GM23338 (cell line): ENCODE measurements at regions not wholly inside any gene's neighbourhood (a gene's known extent, or its start where the extent isn't known, plus 50 kb on each side); places are given as distances from the start of the nearest gene placed in this dataset.

Source experiments
- ATAC-seq: fragments of 200-7000 bp; cut with Tn5 transposase; 3 replicates; pipeline ENCODE4 v1.9.1; 2020
- DNase-seq: peaks from one replicate; pipeline ENCODE4 v3.0.0-alpha.2; 2015; ENCODE audit warnings: low spot score
- H2AFZ ChIP-seq: fragments of 200-600 bp; sonication (generic); 2 replicates; pipeline ENCODE4 v1.8.0; 2016; ENCODE audit warnings: antibody characterized with exemption, mild to moderate bottlenecking, moderate library complexity
- H3F3A ChIP-seq: fragments of 200-600 bp; sonication (generic); replicated peaks from 2 replicates; pipeline ENCODE4 v1.8.0; 2017; ENCODE audit warnings: antibody characterized with exemption, mixed run types, low read depth
- H3K27ac ChIP-seq: fragments of 200-600 bp; sonication (generic); 2 replicates; pipeline ENCODE4 v1.6.1; 2016; ENCODE audit warnings: low read depth
- H3K27me3 ChIP-seq: fragments of 200-600 bp; sonication (generic); 2 replicates; pipeline ENCODE4 v1.8.0; 2016; ENCODE audit warnings: mild to moderate bottlenecking, mixed run types, moderate library complexity; ENCODE audit not compliant: insufficient read depth
- H3K36me3 ChIP-seq: fragments of 200-600 bp; sonication (generic); 2 replicates; pipeline ENCODE4 v1.8.0; 2016; ENCODE audit warnings: mild to moderate bottlenecking; ENCODE audit not compliant: insufficient read depth
- H3K4me1 ChIP-seq: fragments of 200-600 bp; sonication (generic); 2 replicates; pipeline ENCODE4 v1.8.0; 2016; ENCODE audit warnings: mild to moderate bottlenecking, moderate library complexity; ENCODE audit not compliant: insufficient read depth
- H3K4me2 ChIP-seq: fragments of 200-600 bp; sonication (generic); 2 replicates; pipeline ENCODE4 v1.7.1; 2017; ENCODE audit warnings: mixed run types
- H3K4me3 ChIP-seq: fragments of 200-600 bp; sonication (generic); 2 replicates; pipeline ENCODE4 v1.6.1; 2016; ENCODE audit warnings: mixed run types
- H3K79me2 ChIP-seq: fragments of 200-600 bp; sonication (generic); replicated peaks from 2 replicates; pipeline ENCODE4 v1.8.0; 2017; ENCODE audit warnings: mild to moderate bottlenecking; ENCODE audit not compliant: insufficient read depth
- H3K9me2 ChIP-seq: fragments of 200-600 bp; sonication (generic); 2 replicates; pipeline ENCODE4 v1.8.0; 2017; ENCODE audit not compliant: insufficient read depth
- H4K20me1 ChIP-seq: fragments of 200-600 bp; sonication (generic); replicated peaks from 2 replicates; pipeline ENCODE4 v1.8.0; 2017; ENCODE audit warnings: mild to moderate bottlenecking; ENCODE audit not compliant: insufficient read depth
- H3K27ac Mint-ChIP-seq: 2 replicates; pipeline ENCODE4 v1.8.0; 2020; ENCODE audit warnings: inconsistent platforms, mild to moderate bottlenecking, moderate library complexity, mixed read lengths
- H3K27me3 Mint-ChIP-seq: 3 replicates; pipeline ENCODE4 v1.8.0; 2022; ENCODE audit warnings: low read depth, mild to moderate bottlenecking, moderate library complexity, mixed read lengths, inconsistent platforms; ENCODE audit not compliant: insufficient read depth, poor library complexity
- H3K36me3 Mint-ChIP-seq: 3 replicates; pipeline ENCODE4 v1.8.0; 2021; ENCODE audit warnings: low read depth, mild to moderate bottlenecking, inconsistent platforms, moderate library complexity, mixed read lengths
- H3K4me1 Mint-ChIP-seq: 3 replicates; pipeline ENCODE4 v1.8.0; 2020; ENCODE audit warnings: mild to moderate bottlenecking, inconsistent platforms, mixed read lengths
- H3K4me3 Mint-ChIP-seq: 3 replicates; pipeline ENCODE4 v1.8.0; 2021; ENCODE audit warnings: moderate library complexity, mild to moderate bottlenecking, inconsistent platforms, mixed read lengths
- H3K9me3 Mint-ChIP-seq: 3 replicates; pipeline ENCODE4 v1.8.0; 2020; ENCODE audit warnings: moderate library complexity, mild to moderate bottlenecking, inconsistent platforms, mixed read lengths
- EZH2 ChIP-seq: fragments of 200-600 bp; sonication (generic); IDR thresholded peaks from one replicate; pipeline ENCODE4 v1.8.0; 2017; ENCODE audit warnings: antibody characterized with exemption, mild to moderate bottlenecking, low read depth; ENCODE audit not compliant: unreplicated experiment
- NANOG ChIP-seq: IDR thresholded peaks from 2 replicates; pipeline ENCODE4 v1.6.1; 2016; ENCODE audit warnings: antibody characterized with exemption, borderline replicate concordance
- ZNF331 ChIP-seq: fragments of 250-450 bp; sonication (Bioruptor Pico); IDR thresholded peaks from 2 replicates; pipeline ENCODE4 v1.5.0; 2020; ENCODE audit warnings: low read depth, mild to moderate bottlenecking, moderate library complexity
- TF ChIP-seq, protein P1 (sequence below): IDR thresholded peaks from 2 replicates; pipeline ENCODE4 v1.6.1; 2016; ENCODE audit warnings: antibody characterized with exemption
- TF ChIP-seq, protein P2 (sequence below): fragments of 250-450 bp; sonication (Bioruptor Pico); IDR thresholded peaks from 2 replicates; pipeline ENCODE4 v1.5.0; 2020; ENCODE audit warnings: mild to moderate bottlenecking, moderate library complexity
- TF ChIP-seq, protein P3 (sequence below), 2 experiments: fragments of 200-600 bp in 1 of 2; sonication (generic) in 1 of 2; conservative IDR thresholded peaks; 2 replicates each; pipeline versions ENCODE4 v1.5.1 to v1.6.1; 2016 to 2017; ENCODE audit warnings: antibody characterized with exemption in 2 of 2, low read depth in 2 of 2, mild to moderate bottlenecking in 2 of 2, moderate library complexity in 1 of 2

DNA sequence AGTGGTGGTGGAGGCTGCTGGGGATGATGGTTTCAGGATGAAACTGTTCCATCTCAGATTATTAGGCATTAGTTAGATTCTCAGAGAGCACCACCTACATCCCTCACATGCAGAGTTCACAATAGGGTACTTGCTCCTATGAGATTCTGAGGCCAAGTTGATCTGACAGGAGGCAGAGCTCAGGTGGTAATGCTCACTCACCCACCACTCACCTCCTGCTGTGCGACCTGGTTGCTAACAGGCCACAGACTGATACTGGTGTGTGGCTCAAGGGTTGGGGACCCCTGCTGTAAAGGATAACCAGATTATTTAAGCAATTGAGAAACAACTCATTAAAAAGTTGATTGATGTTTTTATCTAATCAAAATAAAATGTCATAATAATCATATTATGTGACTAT, 248.5 kb downstream of the RERGL start:
- Mint-ChIP-seq H3K27me3 (no peaks in the 10 kb centered on the region), H3K4me3 (no peak overlapping the region), H3K27ac (no peak overlapping the region), H3K36me3 (no peaks in the 10 kb centered on the region), H3K9me3 (no peaks in the 10 kb centered on the region), H3K4me1 (no peaks in the 10 kb centered on the region)
- H3K4me1 ChIP-seq = no peaks in the 10 kb centered on the region
- TF ChIP-seq ZNF331 (CRISPR knock-in tag) (no peak), NANOG (no peak), EZH2 (no peak)
- TF ChIP-seq, protein P1, sequence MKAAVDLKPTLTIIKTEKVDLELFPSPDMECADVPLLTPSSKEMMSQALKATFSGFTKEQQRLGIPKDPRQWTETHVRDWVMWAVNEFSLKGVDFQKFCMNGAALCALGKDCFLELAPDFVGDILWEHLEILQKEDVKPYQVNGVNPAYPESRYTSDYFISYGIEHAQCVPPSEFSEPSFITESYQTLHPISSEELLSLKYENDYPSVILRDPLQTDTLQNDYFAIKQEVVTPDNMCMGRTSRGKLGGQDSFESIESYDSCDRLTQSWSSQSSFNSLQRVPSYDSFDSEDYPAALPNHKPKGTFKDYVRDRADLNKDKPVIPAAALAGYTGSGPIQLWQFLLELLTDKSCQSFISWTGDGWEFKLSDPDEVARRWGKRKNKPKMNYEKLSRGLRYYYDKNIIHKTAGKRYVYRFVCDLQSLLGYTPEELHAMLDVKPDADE = no peak
- H2AFZ ChIP-seq = no peak overlapping the region
- DNase-seq (peak; percentile 23), ATAC-seq (peak; percentile 45)
- H3K4me3 ChIP-seq = no peak overlapping the region
- no peaks in the 10 kb centered on the region for H3K27me3 ChIP-seq
- H3K4me2 ChIP-seq = no peak overlapping the region
- no peaks in the 10 kb centered on the region for H3K79me2 ChIP-seq
- H3K9me2 ChIP-seq = no peaks in the 10 kb centered on the region
- H3K36me3 ChIP-seq = no peaks in the 10 kb centered on the region
- no peaks in the 10 kb centered on the region for H3F3A ChIP-seq
- H4K20me1 ChIP-seq = no peaks in the 10 kb centered on the region
- H3K27ac ChIP-seq = no peak overlapping the region

DNA sequence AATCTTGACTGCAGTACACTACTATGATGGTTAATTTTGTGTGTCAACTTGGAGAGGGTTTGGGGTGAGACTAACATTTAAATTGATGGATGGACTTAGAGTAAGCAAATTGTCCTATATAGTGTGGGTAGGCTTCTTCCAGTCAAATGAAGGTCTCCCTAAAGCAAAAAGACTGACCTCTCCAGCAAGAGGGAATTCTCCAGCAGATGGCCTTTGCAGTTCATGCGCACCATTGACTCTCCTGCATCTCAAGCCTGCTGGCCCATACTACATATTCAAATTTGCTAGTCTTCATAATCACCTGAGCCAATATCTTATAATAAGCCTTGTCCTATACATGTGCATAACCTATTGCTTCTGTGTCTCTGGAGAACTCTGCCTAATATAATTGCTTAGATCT, 260.2 kb downstream of the RERGL start:
- TF ChIP-seq, protein P2, sequence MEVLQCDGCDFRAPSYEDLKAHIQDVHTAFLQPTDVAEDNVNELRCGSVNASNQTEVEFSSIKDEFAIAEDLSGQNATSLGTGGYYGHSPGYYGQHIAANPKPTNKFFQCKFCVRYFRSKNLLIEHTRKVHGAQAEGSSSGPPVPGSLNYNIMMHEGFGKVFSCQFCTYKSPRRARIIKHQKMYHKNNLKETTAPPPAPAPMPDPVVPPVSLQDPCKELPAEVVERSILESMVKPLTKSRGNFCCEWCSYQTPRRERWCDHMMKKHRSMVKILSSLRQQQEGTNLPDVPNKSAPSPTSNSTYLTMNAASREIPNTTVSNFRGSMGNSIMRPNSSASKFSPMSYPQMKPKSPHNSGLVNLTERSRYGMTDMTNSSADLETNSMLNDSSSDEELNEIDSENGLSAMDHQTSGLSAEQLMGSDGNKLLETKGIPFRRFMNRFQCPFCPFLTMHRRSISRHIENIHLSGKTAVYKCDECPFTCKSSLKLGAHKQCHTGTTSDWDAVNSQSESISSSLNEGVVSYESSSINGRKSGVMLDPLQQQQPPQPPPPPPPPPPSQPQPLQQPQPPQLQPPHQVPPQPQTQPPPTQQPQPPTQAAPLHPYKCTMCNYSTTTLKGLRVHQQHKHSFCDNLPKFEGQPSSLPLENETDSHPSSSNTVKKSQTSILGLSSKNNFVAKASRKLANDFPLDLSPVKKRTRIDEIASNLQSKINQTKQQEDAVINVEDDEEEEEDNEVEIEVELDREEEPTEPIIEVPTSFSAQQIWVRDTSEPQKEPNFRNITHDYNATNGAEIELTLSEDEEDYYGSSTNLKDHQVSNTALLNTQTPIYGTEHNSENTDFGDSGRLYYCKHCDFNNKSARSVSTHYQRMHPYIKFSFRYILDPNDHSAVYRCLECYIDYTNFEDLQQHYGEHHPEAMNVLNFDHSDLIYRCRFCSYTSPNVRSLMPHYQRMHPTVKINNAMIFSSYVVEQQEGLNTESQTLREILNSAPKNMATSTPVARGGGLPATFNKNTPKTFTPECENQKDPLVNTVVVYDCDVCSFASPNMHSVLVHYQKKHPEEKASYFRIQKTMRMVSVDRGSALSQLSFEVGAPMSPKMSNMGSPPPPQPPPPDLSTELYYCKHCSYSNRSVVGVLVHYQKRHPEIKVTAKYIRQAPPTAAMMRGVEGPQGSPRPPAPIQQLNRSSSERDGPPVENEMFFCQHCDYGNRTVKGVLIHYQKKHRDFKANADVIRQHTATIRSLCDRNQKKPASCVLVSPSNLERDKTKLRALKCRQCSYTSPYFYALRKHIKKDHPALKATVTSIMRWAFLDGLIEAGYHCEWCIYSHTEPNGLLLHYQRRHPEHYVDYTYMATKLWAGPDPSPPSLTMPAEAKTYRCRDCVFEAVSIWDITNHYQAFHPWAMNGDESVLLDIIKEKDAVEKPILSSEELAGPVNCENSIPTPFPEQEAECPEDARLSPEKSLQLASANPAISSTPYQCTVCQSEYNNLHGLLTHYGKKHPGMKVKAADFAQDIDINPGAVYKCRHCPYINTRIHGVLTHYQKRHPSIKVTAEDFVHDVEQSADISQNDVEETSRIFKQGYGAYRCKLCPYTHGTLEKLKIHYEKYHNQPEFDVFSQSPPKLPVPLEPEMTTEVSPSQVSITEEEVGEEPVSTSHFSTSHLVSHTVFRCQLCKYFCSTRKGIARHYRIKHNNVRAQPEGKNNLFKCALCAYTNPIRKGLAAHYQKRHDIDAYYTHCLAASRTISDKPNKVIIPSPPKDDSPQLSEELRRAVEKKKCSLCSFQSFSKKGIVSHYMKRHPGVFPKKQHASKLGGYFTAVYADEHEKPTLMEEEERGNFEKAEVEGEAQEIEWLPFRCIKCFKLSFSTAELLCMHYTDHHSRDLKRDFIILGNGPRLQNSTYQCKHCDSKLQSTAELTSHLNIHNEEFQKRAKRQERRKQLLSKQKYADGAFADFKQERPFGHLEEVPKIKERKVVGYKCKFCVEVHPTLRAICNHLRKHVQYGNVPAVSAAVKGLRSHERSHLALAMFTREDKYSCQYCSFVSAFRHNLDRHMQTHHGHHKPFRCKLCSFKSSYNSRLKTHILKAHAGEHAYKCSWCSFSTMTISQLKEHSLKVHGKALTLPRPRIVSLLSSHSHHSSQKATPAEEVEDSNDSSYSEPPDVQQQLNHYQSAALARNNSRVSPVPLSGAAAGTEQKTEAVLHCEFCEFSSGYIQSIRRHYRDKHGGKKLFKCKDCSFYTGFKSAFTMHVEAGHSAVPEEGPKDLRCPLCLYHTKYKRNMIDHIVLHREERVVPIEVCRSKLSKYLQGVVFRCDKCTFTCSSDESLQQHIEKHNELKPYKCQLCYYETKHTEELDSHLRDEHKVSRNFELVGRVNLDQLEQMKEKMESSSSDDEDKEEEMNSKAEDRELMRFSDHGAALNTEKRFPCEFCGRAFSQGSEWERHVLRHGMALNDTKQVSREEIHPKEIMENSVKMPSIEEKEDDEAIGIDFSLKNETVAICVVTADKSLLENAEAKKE = no peak
- TF ChIP-seq, protein P3, sequence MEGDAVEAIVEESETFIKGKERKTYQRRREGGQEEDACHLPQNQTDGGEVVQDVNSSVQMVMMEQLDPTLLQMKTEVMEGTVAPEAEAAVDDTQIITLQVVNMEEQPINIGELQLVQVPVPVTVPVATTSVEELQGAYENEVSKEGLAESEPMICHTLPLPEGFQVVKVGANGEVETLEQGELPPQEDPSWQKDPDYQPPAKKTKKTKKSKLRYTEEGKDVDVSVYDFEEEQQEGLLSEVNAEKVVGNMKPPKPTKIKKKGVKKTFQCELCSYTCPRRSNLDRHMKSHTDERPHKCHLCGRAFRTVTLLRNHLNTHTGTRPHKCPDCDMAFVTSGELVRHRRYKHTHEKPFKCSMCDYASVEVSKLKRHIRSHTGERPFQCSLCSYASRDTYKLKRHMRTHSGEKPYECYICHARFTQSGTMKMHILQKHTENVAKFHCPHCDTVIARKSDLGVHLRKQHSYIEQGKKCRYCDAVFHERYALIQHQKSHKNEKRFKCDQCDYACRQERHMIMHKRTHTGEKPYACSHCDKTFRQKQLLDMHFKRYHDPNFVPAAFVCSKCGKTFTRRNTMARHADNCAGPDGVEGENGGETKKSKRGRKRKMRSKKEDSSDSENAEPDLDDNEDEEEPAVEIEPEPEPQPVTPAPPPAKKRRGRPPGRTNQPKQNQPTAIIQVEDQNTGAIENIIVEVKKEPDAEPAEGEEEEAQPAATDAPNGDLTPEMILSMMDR (conservative IDR thresholded peaks at IDR 0.05; ENCODE audit: low read depth in 2 of 2) = peak in 1 of 2 experiments; percentile 9; a peak in 1 of 4 replicates
- DNase-seq = peak; percentile 9
- no peaks in the 10 kb centered on the region for H3K36me3 ChIP-seq
- H2AFZ ChIP-seq = no peak overlapping the region
- no peaks in the 10 kb centered on the region for H4K20me1 ChIP-seq
- no peak overlapping the region for H3K27ac ChIP-seq
- no peaks in the 10 kb centered on the region for H3K79me2 ChIP-seq
- Mint-ChIP-seq H3K9me3 (no peaks in the 10 kb centered on the region), H3K36me3 (no peaks in the 10 kb centered on the region), H3K27me3 (no peaks in the 10 kb centered on the region), H3K27ac (no peak overlapping the region), H3K4me1 (no peaks in the 10 kb centered on the region; the same call in 2 of the 3 replicates), H3K4me3 (no peak overlapping the region)
- H3K4me1 ChIP-seq = no peaks in the 10 kb centered on the region
- no peak for ATAC-seq
- H3K9me2 ChIP-seq = no peaks in the 10 kb centered on the region
- H3K27me3 ChIP-seq = no peaks in the 10 kb centered on the region
- H3K4me2 ChIP-seq = no peak overlapping the region
- no peaks in the 10 kb centered on the region for H3F3A ChIP-seq
- H3K4me3 ChIP-seq = no peak overlapping the region
